Embryonic facial prominence (tissue), 1 donor: ENCODE measurements at regions not wholly inside any gene's neighbourhood (a gene's known extent, or its start where the extent isn't known, plus 50 kb on each side); places are given as distances from the start of the nearest gene placed in this dataset.

Experiments used
- DNase-seq: peaks from one replicate; pipeline ENCODE4 v3.0.0-alpha.2; 2016; ENCODE audit errors: extremely low spot score

- no peak for DNase-seq
Observed at GRCh38 chr2:59684116-59684770, 869.2 kb downstream of the BCL11A start.

- DNase-seq = no peak
Observed at GRCh38 chr2:59680863-59681262, 872.6 kb downstream of the BCL11A start.

- DNase-seq = no peak
Observed at GRCh38 chr2:59677158-59677557, 876.3 kb downstream of the BCL11A start.

GRCh38 chr2:59674100-59674499, 879.4 kb downstream of the BCL11A start:
- no peak for DNase-seq

GRCh38 chr2:59665021-59665420, 888.4 kb downstream of the BCL11A start:
- no peak for DNase-seq

GRCh38 chr2:59662127-59662861, 891.2 kb downstream of the BCL11A start:
- DNase-seq = no peak

GRCh38 chr2:59660262-59660661, 893.2 kb downstream of the BCL11A start:
- no peak for DNase-seq

GRCh38 chr2:59658906-59659635, 894.4 kb downstream of the BCL11A start:
- no peak for DNase-seq

- DNase-seq = no peak
Observed at GRCh38 chr2:59655809-59656208, 897.6 kb downstream of the BCL11A start.

- no peak for DNase-seq
Observed at GRCh38 chr2:59654710-59655109, 898.7 kb downstream of the BCL11A start.

- no peak for DNase-seq
Observed at GRCh38 chr2:59653164-59653563, 900.3 kb downstream of the BCL11A start.

GRCh38 chr2:59630789-59631188, 922.7 kb downstream of the BCL11A start:
- DNase-seq = no peak

- no peak for DNase-seq
Observed at GRCh38 chr2:59627599-59627998, 925.9 kb downstream of the BCL11A start.

GRCh38 chr2:59622599-59623308, 930.7 kb downstream of the BCL11A start:
- DNase-seq = no peak

GRCh38 chr2:59604123-59604522, 949.3 kb downstream of the BCL11A start:
- no peak for DNase-seq

GRCh38 chr2:59594671-59595222, 958.7 kb downstream of the BCL11A start:
- DNase-seq = no peak

GRCh38 chr2:59590798-59591197, 962.7 kb downstream of the BCL11A start:
- DNase-seq = no peak

- no peak for DNase-seq
Observed at GRCh38 chr2:59589881-59590280, 963.6 kb downstream of the BCL11A start.

GRCh38 chr2:59588286-59588685, 965.2 kb downstream of the BCL11A start:
- no peak for DNase-seq

- DNase-seq = no peak
Observed at GRCh38 chr2:59586176-59586575, 967.3 kb downstream of the BCL11A start.

- DNase-seq = no peak
Observed at GRCh38 chr2:59585655-59586054, 967.8 kb downstream of the BCL11A start.

- no peak for DNase-seq
Observed at GRCh38 chr2:59584958-59585357, 968.5 kb downstream of the BCL11A start.
